Stomach (tissue), 4 donors: ENCODE measurements at regions not wholly inside any gene's neighbourhood (a gene's known extent, or its start where the extent isn't known, plus 50 kb on each side); places are given as distances from the start of the nearest gene placed in this dataset.

Source experiments
- EP300 ChIP-seq: sonication (generic); formaldehyde crosslinking; IDR thresholded peaks from one replicate; pipeline ENCODE4 v1.6.1; 2017; ENCODE audit warnings: antibody characterized with exemption
- POLR2A ChIP-seq, 4 donors: fragments of 450-650 bp; IDR thresholded peaks; one replicate each; pipeline ENCODE4 v1.6.1; 2016; ENCODE audit warnings: antibody characterized with exemption in 4 of 4, control low read depth in 2 of 4, mild to moderate bottlenecking in 1 of 4, moderate library complexity in 1 of 4
- POLR2AphosphoS5 ChIP-seq, 3 donors: sonication (generic); formaldehyde crosslinking; IDR thresholded peaks; one replicate each; pipeline ENCODE4 v1.6.1; 2016; ENCODE audit warnings: antibody characterized with exemption in 3 of 3
- TF ChIP-seq, protein P1 (sequence below), 7 experiments: fragments of 450-650 bp in 4 of 7; fragments of 200-600 bp in 3 of 7; sonication (generic) in 3 of 7; IDR thresholded peaks; one replicate each; pipeline ENCODE4 v1.5.1; 2016 to 2019; ENCODE audit warnings: antibody characterized with exemption in 7 of 7, control low read depth in 2 of 7, mild to moderate bottlenecking in 1 of 7

DNA sequence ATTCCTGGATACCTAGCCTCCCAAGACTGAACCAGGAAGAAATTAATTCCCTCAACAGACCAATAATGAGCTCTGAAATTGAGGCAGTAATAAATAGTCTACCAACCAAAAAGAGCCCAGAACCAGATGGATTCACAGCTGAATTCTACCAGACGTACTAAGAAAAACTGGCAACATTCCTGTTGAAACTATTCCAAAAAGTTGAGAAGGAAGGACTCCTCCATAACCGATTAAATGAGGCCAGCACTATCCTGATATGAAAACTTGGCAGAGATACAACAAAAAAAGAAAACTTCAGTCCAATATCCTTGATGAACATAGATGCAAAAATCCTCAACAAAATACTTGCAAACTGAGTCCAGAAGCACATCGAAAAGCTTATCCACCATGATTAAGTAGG, 392.5 kb upstream of the GRAMD2B start:
- TF ChIP-seq POLR2A (IDR thresholded peaks at IDR 0.05): no peak
- TF ChIP-seq, protein P1, sequence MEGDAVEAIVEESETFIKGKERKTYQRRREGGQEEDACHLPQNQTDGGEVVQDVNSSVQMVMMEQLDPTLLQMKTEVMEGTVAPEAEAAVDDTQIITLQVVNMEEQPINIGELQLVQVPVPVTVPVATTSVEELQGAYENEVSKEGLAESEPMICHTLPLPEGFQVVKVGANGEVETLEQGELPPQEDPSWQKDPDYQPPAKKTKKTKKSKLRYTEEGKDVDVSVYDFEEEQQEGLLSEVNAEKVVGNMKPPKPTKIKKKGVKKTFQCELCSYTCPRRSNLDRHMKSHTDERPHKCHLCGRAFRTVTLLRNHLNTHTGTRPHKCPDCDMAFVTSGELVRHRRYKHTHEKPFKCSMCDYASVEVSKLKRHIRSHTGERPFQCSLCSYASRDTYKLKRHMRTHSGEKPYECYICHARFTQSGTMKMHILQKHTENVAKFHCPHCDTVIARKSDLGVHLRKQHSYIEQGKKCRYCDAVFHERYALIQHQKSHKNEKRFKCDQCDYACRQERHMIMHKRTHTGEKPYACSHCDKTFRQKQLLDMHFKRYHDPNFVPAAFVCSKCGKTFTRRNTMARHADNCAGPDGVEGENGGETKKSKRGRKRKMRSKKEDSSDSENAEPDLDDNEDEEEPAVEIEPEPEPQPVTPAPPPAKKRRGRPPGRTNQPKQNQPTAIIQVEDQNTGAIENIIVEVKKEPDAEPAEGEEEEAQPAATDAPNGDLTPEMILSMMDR (IDR thresholded peaks at IDR 0.05): no peak
- no peak for TF ChIP-seq POLR2AphosphoS5 (IDR thresholded peaks at IDR 0.05)
- TF ChIP-seq EP300: no peak
